ENCODE measurements at regions not wholly inside any gene's neighbourhood (a gene's known extent, or its start where the extent isn't known, plus 50 kb on each side); places are given as distances from the start of the nearest gene placed in this dataset.

DNA sequence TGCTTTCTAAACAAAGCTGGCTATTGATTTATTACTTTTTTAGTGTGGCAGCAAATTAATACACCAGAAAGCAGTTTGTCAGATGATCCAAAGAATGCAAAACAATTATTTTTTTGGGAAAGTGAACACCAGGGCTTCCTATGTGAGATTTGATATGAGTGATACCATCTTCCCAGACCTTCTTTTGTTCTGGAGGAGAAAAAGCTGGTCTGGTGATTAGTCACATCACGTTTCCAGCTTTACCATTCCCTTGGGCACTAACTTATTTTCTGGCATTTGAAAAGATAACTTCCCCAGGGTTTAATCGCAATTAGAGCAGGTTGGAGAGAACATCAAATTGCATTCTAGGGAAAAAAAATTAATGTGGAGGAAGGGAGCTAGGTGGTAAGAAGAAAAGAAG lies 182.9 kb upstream of the TANK start:
- H3K27ac ChIP-seq, result no peak overlapping the region
- TF ChIP-seq, protein P1, sequence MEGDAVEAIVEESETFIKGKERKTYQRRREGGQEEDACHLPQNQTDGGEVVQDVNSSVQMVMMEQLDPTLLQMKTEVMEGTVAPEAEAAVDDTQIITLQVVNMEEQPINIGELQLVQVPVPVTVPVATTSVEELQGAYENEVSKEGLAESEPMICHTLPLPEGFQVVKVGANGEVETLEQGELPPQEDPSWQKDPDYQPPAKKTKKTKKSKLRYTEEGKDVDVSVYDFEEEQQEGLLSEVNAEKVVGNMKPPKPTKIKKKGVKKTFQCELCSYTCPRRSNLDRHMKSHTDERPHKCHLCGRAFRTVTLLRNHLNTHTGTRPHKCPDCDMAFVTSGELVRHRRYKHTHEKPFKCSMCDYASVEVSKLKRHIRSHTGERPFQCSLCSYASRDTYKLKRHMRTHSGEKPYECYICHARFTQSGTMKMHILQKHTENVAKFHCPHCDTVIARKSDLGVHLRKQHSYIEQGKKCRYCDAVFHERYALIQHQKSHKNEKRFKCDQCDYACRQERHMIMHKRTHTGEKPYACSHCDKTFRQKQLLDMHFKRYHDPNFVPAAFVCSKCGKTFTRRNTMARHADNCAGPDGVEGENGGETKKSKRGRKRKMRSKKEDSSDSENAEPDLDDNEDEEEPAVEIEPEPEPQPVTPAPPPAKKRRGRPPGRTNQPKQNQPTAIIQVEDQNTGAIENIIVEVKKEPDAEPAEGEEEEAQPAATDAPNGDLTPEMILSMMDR (conservative IDR thresholded peaks at IDR 0.05), result no peak

DNA sequence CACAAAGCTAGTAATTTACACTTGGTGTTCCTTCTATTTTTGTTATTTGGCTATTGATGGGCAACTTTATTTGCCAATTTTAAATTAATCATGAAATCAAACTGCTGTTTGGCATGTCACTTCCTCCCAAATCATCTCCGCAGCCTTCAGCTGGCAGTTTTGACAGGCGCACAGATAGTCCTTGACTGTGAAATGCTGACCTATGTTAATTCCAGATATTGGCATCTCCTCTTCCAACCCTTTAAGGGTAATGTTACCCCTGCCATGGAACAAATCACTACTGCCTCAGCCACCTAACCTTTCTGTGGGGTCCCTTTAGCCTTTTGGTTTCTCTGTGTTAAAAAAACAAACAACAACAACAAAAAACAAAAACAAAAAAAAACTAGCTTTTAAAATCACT lies 182.4 kb upstream of the TANK start:
- TF ChIP-seq, protein P1 (conservative IDR thresholded peaks at IDR 0.05), result no peak
- no peak overlapping the region for H3K27ac ChIP-seq

- TF ChIP-seq, protein P1 (conservative IDR thresholded peaks at IDR 0.05), result no peak
- no peak overlapping the region for H3K27ac ChIP-seq
Observed at GRCh38 chr2:160984426-160985077, 175.7 kb upstream of the TANK start.

GRCh38 chr2:160989778-160990177 lies 170.4 kb upstream of the TANK start:
- no peak overlapping the region for H3K27ac ChIP-seq
- TF ChIP-seq, protein P1 (conservative IDR thresholded peaks at IDR 0.05), result no peak

GRCh38 chr2:160993654-160994061 lies 166.6 kb upstream of the TANK start:
- TF ChIP-seq, protein P1 (conservative IDR thresholded peaks at IDR 0.05), result no peak

GRCh38 chr2:160994141-160995002 lies 165.9 kb upstream of the TANK start:
- H3K27ac ChIP-seq, result no peak overlapping the region
- TF ChIP-seq, protein P1 (conservative IDR thresholded peaks at IDR 0.05), result peak; percentile 86

More at GRCh38 chr2:160993654-160994061, 166.6 kb upstream of the TANK start:
- H3K27ac ChIP-seq, result no peak overlapping the region

DNA sequence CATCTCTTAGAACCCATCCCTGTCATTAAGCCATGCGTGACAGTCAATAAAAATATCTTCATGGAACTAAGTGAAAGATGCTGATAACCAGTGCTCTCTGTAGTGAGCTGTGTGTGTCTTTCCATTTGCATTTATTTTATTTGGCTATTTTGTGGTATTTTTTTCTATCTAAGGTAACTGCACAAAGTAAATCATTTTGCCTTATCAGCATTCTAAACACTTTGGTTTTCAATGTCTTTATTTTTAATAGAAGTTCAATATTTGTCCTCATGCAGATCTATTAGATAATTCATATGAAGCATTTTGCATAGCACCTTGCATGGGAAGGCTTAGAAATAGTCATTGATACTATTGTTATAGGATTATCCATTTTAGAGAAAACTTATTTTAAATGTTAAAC lies 163.6 kb upstream of the TANK start:
- TF ChIP-seq, protein P1 (conservative IDR thresholded peaks at IDR 0.05), result no peak
- no peak overlapping the region for H3K27ac ChIP-seq
